Mucosa of stomach (tissue), 1 donor: ENCODE measurements at regions not wholly inside any gene's neighbourhood (a gene's known extent, or its start where the extent isn't known, plus 50 kb on each side); places are given as distances from the start of the nearest gene placed in this dataset.
"Not testable (repeated sequence)": the region's sequence is repeated elsewhere in the genome, so short reads cannot be mapped to it uniquely, and the experiment has no call there.

ENCODE experiments used
- H3K27me3 ChIP-seq: one replicate; pipeline ENCODE4 v1.7.0; 2013; ENCODE audit warnings: mild to moderate bottlenecking, low read length; ENCODE audit not compliant: control insufficient read depth, insufficient read depth
- H3K36me3 ChIP-seq: one replicate; pipeline ENCODE4 v1.7.0; 2013; ENCODE audit warnings: low read length; ENCODE audit not compliant: control insufficient read depth, insufficient read depth
- H3K4me1 ChIP-seq: one replicate; pipeline ENCODE4 v1.7.0; 2013; ENCODE audit warnings: mild to moderate bottlenecking, low read length; ENCODE audit not compliant: control insufficient read depth, insufficient read depth
- H3K4me3 ChIP-seq: one replicate; pipeline ENCODE4 v1.7.0; 2013; ENCODE audit warnings: low read length
- H3K9ac ChIP-seq: one replicate; pipeline ENCODE4 v1.7.0; 2013; ENCODE audit warnings: mild to moderate bottlenecking, low read length, moderate library complexity
- H3K9me3 ChIP-seq: one replicate; pipeline ENCODE4 v1.7.0; 2013; ENCODE audit warnings: mild to moderate bottlenecking, low read length, moderate library complexity; ENCODE audit not compliant: control insufficient read depth
- donor health status: Pancreatic carcinoma.

GRCh38 chr21:27369234-27369633 lies 402.3 kb upstream of the ADAMTS5 start:
- no peak overlapping the region for H3K4me3 ChIP-seq
- no peak overlapping the region for H3K9ac ChIP-seq
- H3K9me3 ChIP-seq: no peaks in the 10 kb centered on the region
- H3K27me3 ChIP-seq: no peaks in the 10 kb centered on the region
- no peaks in the 10 kb centered on the region for H3K36me3 ChIP-seq
- no peaks in the 10 kb centered on the region for H3K4me1 ChIP-seq

GRCh38 chr21:27366646-27367235 lies 399.9 kb upstream of the ADAMTS5 start:
- Histone ChIP-seq H3K4me1 (no peaks in the 10 kb centered on the region), H3K4me3 (no peak overlapping the region), H3K9me3 (no peaks in the 10 kb centered on the region), H3K9ac (no peak overlapping the region), H3K27me3 (no peaks in the 10 kb centered on the region), H3K36me3 (no peaks in the 10 kb centered on the region)

- Histone ChIP-seq H3K27me3 (no peaks in the 10 kb centered on the region), H3K4me3 (no peak overlapping the region)
Observed at GRCh38 chr21:27366036-27366435, 399.1 kb upstream of the ADAMTS5 start.

GRCh38 chr21:27365394-27365793 lies 398.5 kb upstream of the ADAMTS5 start:
- Histone ChIP-seq H3K9me3 (no peaks in the 10 kb centered on the region), H3K4me1 (no peaks in the 10 kb centered on the region), H3K9ac (no peak overlapping the region), H3K36me3 (no peaks in the 10 kb centered on the region), H3K27me3 (no peaks in the 10 kb centered on the region), H3K4me3 (no peak overlapping the region)

More at GRCh38 chr21:27366036-27366435, 399.1 kb upstream of the ADAMTS5 start:
- H3K4me1 ChIP-seq: no peaks in the 10 kb centered on the region
- H3K9ac ChIP-seq: no peak overlapping the region
- H3K9me3 ChIP-seq: no peaks in the 10 kb centered on the region
- H3K36me3 ChIP-seq: no peaks in the 10 kb centered on the region

GRCh38 chr21:27363719-27364477 lies 397.0 kb upstream of the ADAMTS5 start:
- no peaks in the 10 kb centered on the region for H3K27me3 ChIP-seq
- no peak overlapping the region for H3K4me3 ChIP-seq
- no peaks in the 10 kb centered on the region for H3K4me1 ChIP-seq
- H3K9me3 ChIP-seq: no peaks in the 10 kb centered on the region
- H3K9ac ChIP-seq: no peak overlapping the region
- H3K36me3 ChIP-seq: no peaks in the 10 kb centered on the region

- no peak overlapping the region for H3K4me3 ChIP-seq
- no peaks in the 10 kb centered on the region for H3K9me3 ChIP-seq
- H3K9ac ChIP-seq: no peak overlapping the region
- H3K4me1 ChIP-seq: no peaks in the 10 kb centered on the region
- no peaks in the 10 kb centered on the region for H3K36me3 ChIP-seq
- H3K27me3 ChIP-seq: no peaks in the 10 kb centered on the region
Observed at GRCh38 chr21:27362249-27362648, 395.4 kb upstream of the ADAMTS5 start.

GRCh38 chr21:27359141-27359540 lies 392.3 kb upstream of the ADAMTS5 start:
- Histone ChIP-seq H3K9ac (no peak overlapping the region), H3K36me3 (no peaks in the 10 kb centered on the region), H3K4me3 (no peak overlapping the region), H3K27me3 (no peaks in the 10 kb centered on the region), H3K9me3 (no peaks in the 10 kb centered on the region), H3K4me1 (no peaks in the 10 kb centered on the region)

GRCh38 chr21:27352885-27353284 lies 386.0 kb upstream of the ADAMTS5 start:
- no peaks in the 10 kb centered on the region for H3K9me3 ChIP-seq
- H3K9ac ChIP-seq: no peak overlapping the region
- no peaks in the 10 kb centered on the region for H3K36me3 ChIP-seq
- no peak overlapping the region for H3K4me3 ChIP-seq
- no peaks in the 10 kb centered on the region for H3K27me3 ChIP-seq
- no peaks in the 10 kb centered on the region for H3K4me1 ChIP-seq

GRCh38 chr21:27346041-27346448 lies 379.2 kb upstream of the ADAMTS5 start:
- Histone ChIP-seq H3K9ac (no peak overlapping the region), H3K4me1 (no peaks in the 10 kb centered on the region), H3K27me3 (no peaks in the 10 kb centered on the region), H3K36me3 (no peaks in the 10 kb centered on the region), H3K9me3 (no peaks in the 10 kb centered on the region), H3K4me3 (no peak overlapping the region)

- Histone ChIP-seq H3K27me3 (no peaks in the 10 kb centered on the region), H3K36me3 (no peaks in the 10 kb centered on the region), H3K9me3 (no peaks in the 10 kb centered on the region), H3K4me1 (no peaks in the 10 kb centered on the region), H3K9ac (no peak overlapping the region), H3K4me3 (no peak overlapping the region)
Observed at GRCh38 chr21:27339902-27340301, 373.0 kb upstream of the ADAMTS5 start.

- not testable (repeated sequence) for H3K9me3 ChIP-seq, H3K4me3 ChIP-seq, H3K27me3 ChIP-seq, H3K4me1 ChIP-seq, H3K9ac ChIP-seq, H3K36me3 ChIP-seq
Observed at GRCh38 chr21:27338007-27338406, 371.1 kb upstream of the ADAMTS5 start.

GRCh38 chr21:27333096-27333495 lies 366.2 kb upstream of the ADAMTS5 start:
- Histone ChIP-seq H3K27me3 (no peaks in the 10 kb centered on the region), H3K9me3 (peaks cover 4% of the 10 kb centered on the region), H3K9ac (no peak overlapping the region), H3K4me1 (no peaks in the 10 kb centered on the region), H3K4me3 (no peak overlapping the region), H3K36me3 (no peaks in the 10 kb centered on the region)
